NCI-H1930 (cell line): ENCODE measurements at regions not wholly inside any gene's neighbourhood (a gene's known extent, or its start where the extent isn't known, plus 50 kb on each side); places are given as distances from the start of the nearest gene placed in this dataset.
A peak's percentile ranks its signal among the peaks of the same experiment; 100 is the strongest.

Source experiments
- DNase-seq, 2 experiments: peaks; one replicate each; lab custom pipeline; 2025; lab: John Stamatoyannopoulos, UW

DNA sequence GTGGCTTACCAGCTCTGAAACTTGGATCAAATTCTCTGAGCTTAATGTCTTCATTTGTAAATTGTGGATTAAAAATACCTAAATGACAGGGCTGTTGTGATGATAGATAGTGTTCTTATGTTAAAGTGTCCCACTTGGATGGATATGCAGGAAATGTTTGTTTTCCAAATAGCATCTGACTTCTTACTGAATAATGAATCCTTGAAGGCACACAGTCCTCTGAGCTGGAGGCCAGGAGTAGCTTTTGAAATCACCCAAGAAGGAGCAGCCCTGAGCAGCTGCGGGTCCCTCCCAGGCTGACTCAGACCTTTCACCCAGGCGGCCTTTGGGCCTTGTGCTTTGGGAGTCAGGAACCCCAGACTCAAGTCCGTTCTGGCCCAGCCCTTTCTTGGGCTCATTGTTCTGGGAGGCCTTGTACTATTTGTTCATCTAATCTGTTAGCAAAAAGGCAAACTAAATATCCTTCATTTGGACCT lies 173.0 kb upstream of the GATA6 start:
- DNase-seq: no peak

DNA sequence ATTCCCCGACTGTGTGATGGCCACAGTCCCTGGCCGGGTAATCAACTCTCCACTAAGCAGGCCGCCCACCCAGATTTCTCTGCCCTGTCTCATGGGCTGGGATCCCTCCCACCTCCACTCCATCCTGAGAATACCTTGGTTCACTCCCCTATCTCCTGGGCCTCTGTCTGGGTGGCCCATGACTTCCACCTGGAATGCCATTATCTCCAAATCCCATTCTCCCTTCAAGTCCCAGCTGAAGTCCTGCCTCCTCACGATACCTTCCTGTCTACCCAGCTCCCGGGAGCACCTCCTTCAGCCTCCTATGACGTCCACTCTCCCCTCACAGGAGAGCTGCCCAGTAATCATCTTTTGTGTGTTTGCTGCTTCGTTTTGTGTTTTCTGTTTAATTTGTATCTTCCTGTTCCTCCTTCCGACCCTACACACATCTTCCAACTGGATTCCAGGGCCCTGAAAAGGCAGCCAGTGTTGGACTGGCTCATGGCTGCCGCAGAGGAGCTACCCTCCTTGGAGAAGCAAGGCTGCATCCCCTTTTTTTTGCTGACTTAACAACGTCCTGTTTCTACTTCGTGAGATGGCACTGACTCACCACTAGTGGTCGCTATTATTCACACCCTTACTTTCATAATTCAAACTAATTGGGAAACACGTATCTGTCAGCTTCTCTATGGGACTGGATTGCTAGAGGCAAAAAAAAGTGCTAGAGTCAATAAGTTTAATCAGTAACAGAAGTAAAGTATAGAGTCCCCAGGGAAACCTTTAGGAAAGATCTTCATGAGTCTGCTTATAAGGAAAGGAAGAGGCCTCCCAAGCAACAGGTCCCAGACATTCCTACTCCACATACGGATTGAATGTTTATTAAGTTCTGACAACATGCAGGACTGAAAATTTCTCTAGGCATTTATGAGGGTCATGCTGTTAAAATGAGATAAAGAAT lies 171.9 kb upstream of the GATA6 start:
- peak in 1 of 2 experiments; percentile 35 for DNase-seq

DNA sequence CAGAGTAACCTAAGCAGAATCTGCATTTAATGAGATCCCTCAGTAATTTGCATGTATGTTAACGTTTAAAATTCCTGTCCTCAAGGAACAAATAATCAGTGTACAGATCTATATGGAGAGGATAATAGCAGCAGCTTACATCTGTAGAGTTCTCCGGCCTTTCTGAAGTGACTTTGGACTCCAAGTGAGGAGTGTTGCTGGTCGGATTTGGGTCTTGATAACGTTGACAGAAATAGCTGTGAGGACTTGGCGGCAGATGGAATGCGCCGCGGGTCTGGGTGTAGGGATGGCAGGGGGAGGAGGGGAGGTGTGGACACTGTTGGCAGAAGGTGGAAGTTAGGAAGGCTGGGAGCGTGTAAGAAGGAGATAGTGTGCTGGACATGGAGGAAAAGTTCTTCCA lies 170.9 kb upstream of the GATA6 start:
- no peak for DNase-seq

DNA sequence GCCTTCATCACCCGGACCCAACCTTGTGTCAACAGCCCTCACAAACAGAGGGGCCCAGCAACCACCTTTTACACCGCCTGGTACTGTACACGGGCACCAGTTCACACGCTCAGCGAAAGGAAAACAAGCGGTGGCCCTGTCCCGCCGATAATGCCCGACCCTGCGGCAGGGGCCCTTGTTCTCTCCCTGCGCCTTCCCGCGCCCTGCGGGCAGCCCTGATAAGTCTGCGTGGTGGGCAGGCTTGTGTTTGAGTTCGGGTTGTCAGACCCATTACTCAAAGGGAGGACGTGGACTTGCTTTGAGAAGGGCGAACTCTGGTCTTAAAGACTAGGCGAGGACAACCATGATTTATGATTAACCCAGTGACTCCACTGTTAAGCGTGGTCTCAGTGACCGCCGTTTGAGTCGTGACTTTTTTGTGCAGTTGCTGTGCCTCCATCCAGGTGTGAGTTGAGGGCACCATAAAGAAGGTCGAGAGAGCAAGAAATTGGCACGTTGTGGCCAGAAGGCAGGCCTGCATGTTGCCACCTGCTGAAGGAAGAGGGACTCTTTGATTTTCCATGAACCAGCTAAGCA lies 167.4 kb upstream of the GATA6 start:
- no peak for DNase-seq

GRCh38 chr18:22005191-22005841 lies 164.1 kb upstream of the GATA6 start:
- DNase-seq: no peak

DNA sequence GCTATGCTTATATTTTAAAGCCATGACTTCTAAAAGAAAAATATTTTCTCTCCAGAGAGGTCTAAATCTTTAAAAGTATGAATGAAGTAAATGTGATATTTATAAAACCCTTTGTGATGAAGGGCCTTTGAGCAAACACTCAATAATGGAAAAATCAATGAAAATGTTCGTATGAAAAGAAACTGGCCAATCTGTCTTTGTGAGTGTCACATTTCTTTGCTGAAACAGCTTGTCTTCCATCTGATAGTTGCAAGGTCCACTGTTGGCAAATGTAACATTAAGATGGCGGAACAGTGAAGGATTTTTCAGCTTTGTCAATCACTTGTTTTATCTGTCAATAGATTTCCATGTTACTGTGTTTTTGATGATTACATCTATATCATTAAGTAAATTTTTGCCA lies 162.9 kb upstream of the GATA6 start:
- no peak for DNase-seq

DNA sequence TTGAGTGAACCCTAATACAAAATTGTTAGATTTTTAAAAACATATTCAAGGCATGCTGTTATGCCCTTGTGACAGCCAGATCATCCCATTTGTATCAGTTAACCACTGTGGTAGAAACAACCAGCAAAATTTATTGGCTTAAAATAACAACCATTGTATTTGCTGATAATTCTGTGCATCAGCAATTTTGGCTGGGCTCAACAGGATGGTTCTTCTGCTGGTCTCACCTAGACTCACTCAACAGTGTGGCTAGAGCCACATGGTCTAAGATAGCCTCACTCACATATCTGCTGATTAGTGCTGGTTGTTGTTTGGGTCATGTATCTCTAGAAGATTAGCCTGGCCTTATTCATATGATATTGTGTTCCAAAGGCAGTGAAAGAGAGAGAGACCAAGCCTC lies 160.1 kb upstream of the GATA6 start:
- DNase-seq: no peak

- no peak for DNase-seq
Observed at GRCh38 chr18:22013993-22014392, 155.4 kb upstream of the GATA6 start.

DNA sequence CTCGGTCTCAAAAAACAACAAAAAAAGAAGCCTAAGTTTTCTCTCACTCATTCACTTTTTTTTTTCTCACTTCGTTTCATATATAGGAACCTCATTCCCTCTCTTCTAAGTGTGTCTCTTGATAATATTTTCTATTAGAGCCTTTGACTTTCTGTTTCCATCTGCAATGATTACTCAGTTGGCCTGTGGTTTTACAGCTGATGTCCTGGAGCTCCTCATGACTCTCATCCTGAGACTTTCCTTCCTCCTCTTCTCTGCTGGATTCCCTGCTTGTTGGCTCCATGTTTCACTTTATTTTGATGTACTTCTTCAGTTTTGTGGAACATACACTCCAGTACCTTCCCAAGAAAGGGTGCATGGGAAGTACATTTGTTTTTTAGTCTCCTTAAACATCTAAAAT lies 154.2 kb upstream of the GATA6 start:
- DNase-seq: no peak

GRCh38 chr18:22018366-22018765 lies 151.0 kb upstream of the GATA6 start:
- no peak for DNase-seq

DNA sequence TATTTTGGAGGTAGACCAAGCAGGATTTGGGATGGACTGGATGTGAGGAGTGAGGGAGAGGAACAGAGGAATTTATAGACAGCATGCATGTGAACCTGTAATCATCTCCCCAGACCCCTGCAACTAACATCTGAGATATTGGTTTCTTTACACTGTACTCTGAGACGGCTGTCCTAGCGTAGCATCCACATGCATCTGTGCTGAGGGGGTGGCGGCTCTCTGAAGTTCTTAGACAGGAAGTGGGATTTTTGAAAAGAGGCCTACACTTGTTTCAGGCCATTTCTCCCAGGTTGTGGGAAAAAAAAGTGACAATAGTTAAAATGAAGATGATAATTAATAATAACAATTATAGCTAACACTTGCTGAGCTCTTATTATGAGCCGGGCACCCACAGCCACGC lies 150.2 kb upstream of the GATA6 start:
- no peak for DNase-seq

GRCh38 chr18:22020127-22020866 lies 149.1 kb upstream of the GATA6 start:
- DNase-seq: no peak

DNA sequence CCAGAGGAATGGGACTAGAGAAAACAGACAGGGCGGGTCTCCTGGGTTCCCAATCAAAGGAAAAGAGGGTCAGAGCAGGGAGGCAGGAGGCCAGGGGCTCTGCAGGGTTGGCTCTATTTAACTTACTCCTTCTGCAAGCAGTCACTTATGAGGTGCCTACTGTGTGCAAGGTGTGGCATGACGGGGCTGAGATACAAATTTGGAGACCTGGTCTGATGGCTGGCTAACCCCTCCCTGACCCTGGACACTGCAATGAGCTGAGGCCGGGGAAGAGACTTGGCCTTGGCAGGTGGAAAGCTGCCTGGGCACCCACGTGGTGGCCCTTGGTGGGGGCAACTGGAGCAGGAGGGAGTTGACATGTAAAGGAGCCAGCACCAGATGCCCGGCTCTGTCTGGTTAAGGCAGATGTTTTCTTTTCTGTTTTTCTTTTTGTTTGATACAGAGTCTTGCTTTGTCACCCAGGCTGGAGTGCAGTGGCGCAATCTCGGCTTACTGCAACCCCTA lies 148.5 kb upstream of the GATA6 start:
- no peak for DNase-seq

- DNase-seq: no peak
Observed at GRCh38 chr18:22021701-22022100, 147.7 kb upstream of the GATA6 start.

DNA sequence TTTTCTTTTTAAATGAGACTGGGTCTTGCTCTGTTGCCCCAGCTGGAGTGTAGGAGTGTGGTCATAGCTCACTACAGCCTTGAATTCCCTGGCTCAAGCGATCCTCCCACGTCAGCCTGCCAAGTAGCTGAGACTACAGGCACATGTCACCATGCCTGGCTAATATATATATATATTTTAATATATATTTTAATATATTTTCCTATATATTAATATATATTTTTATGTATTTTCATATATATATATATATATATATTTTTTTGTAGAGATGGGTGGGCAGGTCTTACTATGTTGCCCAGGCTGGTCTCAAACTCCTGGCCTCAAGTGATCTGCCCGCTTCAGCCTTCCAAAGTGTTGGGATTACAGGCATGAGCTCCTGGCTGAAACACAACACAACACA lies 144.5 kb upstream of the GATA6 start:
- no peak for DNase-seq

DNA sequence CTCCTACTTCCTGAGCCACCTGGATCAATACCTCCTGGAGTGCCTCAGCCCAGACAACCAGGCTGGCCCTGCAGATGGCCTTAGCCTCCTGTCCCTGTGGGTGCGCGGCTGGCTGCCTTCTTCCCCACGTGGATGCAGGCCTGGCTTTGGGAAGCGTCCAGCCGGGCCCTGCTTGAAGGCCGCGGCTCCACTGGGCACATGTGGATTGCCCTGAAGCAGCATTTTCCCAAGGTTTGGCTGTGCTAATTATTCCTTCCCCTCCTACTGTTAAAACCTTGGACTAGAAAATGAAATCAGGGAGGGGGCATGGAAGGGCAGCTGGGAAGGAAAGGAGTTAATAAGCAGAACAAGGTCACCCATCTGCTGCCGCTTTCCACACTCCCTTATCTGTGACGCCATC lies 143.0 kb upstream of the GATA6 start:
- no peak for DNase-seq

DNA sequence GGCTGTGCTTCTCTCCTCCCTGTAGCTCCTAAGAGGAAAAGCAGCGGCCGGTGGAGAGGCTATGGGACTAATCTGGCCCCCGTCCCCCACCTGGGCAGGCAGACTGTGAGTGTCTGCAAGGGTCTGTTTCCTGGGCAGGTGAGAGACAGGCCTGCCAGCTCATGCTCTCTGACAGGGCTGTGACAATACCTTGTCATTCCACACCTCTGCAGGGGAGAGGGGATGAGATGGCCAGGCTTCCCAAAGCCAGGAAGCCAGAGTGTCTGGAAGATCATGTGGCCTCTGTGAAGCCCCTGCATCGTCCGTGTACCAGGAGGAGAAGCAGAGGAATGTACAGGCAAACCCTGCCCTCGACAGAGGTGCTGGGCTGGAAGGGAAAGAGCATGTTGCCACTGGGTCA lies 142.5 kb upstream of the GATA6 start:
- no peak for DNase-seq

DNA sequence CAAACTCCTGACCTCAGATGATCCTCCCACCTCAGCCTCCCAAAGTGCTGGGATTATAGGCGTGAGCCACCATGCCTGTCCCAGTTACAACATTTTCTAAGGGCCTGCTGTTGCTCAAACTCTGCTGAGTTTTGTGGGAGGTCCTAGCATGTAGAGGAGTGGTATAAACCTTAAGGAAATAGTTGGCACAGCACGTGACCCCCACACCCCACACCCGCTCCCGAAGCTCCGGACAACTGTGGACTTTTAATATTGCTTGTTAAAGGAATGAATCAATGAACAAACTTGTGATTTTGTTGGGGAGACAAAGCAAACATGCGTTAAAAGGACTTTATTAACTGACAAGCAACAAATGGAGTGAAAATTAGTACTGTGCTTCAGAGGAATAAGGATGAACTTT lies 137.8 kb upstream of the GATA6 start:
- DNase-seq: no peak

- DNase-seq: no peak
Observed at GRCh38 chr18:22032392-22032961, 136.9 kb upstream of the GATA6 start.

GRCh38 chr18:22033085-22033484 lies 136.3 kb upstream of the GATA6 start:
- no peak for DNase-seq

DNA sequence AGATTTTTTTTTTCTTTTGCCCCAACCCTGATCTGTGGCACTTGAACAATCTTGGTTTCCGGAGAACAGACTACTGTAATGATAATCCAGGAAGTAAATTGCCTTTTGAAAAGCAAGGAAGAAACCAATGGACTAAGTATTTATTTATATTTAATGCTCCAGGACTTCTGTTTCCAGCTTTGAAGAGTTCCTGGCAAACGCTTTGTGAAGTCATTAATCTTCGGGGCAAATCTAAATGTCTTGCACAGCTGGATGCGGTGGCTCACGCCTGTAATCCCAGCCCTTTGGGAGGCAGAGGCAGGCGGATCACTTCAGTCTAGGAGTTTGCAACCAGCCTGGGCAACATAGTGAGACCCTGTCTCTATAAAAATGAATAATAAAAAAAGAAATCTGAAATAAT lies 135.1 kb upstream of the GATA6 start:
- no peak for DNase-seq

- no peak for DNase-seq
Observed at GRCh38 chr18:22040533-22040932, 128.9 kb upstream of the GATA6 start.
